Brain pericyte (primary cell): ENCODE measurements at regions not wholly inside any gene's neighbourhood (a gene's known extent, or its start where the extent isn't known, plus 50 kb on each side); places are given as distances from the start of the nearest gene placed in this dataset.
A peak's percentile ranks its signal among the peaks of the same experiment; 100 is the strongest.
"Not testable (repeated sequence)": the region's sequence is repeated elsewhere in the genome, so short reads cannot be mapped to it uniquely, and the experiment has no call there.

Experiments
- DNase-seq: peaks from one replicate; pipeline ENCODE4 v3.0.0-alpha.2; 2012; ENCODE audit warnings: low read depth, low spot score

- DNase-seq = no peak
Observed at GRCh38 chr2:234802071-234802844, 149.6 kb upstream of the SH3BP4 start.

DNA sequence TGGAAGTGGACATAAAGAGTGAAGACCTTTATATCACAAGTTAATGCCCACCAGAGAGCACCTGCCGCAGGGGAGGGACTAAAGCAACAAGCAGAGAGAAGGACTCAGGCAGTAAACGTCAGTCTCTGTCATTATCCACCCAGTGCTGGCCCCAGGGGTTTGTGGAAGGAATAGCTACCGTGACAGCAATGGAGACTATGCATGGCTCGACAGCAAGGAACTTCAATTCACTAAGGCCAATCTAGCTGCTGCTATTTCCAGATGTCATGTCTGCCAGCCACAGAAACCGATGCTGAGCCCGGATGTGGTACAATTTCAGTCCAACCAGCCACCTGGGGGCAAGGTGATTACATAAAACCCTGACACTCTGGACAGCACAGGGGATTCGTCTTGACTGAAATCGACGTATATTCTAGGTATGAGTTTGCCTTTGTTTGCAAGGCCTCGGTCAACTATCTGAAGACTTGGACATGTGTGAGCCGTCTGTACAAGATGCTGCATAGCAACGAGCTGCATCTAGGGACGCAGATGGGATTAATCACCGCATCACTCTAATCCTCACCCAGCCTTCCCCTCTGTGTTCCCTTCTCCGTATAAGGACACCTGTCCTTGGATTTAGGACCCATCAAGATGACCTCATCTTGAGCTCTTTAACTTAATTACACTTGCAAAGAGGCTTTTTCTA lies 154.1 kb upstream of the SH3BP4 start:
- DNase-seq = no peak

- no peak for DNase-seq
Observed at GRCh38 chr2:234796045-234796591, 155.7 kb upstream of the SH3BP4 start.

GRCh38 chr2:234795272-234795920 lies 156.4 kb upstream of the SH3BP4 start:
- no peak for DNase-seq

GRCh38 chr2:234794866-234795265 lies 157.0 kb upstream of the SH3BP4 start:
- DNase-seq = no peak

GRCh38 chr2:234793212-234793785 lies 158.5 kb upstream of the SH3BP4 start:
- DNase-seq = no peak

DNA sequence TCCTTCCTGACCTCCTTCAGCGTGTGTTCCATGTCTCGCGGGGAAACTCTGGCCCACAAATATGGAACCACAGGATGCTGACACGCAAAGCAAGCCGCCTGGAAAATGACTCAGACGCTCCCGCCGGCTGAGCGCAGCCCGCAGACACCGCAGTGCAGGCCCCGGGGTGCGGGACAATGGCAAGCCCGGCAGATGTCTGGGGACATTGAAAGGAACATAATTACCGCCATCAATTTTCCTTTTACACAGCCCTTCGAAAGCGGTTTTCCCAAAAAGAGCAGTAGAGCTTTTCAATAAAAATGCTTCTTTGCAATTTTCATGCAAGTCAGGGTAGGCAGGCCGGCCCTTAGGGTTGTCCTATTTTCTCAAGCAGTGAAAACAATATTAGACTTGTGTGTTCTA lies 159.2 kb upstream of the SH3BP4 start:
- DNase-seq = no peak

- DNase-seq = not testable (repeated sequence)
Observed at GRCh38 chr2:234792096-234792495, 159.7 kb upstream of the SH3BP4 start.

GRCh38 chr2:234790380-234790779 lies 161.4 kb upstream of the SH3BP4 start:
- no peak for DNase-seq

- DNase-seq = no peak
Observed at GRCh38 chr2:234789556-234790325, 162.1 kb upstream of the SH3BP4 start.

DNA sequence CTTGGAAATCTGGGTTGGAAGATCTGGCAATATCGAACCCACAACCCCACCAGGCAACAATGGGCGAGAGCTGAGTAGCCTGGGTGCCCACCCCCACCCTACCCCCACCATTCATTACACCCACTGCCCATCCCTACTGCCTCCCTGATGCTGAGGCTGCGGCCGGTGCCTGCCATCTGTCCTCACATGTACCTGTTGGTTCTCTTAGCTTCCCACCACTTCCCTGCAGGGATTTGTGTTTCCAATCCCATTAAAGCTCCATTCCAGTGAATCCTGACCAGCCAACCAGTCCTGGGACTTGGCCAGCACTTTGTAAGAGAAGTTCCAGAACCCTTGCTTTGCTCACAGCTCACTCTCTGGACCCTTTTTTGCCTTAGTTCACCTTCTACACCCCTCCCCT lies 163.0 kb upstream of the SH3BP4 start:
- no peak for DNase-seq

DNA sequence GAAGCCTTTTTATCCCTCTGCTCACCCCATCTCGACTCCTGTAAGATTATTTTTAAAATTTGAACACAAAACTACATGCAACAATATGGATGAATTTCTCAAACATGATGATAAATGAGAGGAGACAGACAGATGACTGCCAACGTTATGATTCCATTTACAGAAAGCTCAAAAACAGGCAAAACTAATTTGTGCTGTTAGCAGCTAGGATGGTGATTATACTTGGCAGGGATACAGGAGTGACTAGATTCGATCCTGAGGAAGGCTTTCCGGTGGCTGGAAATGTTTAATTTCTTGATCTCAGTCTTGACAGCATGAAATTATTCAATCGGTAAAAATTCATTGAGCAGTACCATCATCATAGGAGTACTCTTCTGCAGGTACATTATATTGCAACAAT lies 163.4 kb upstream of the SH3BP4 start:
- no peak for DNase-seq

- DNase-seq = no peak
Observed at GRCh38 chr2:234787114-234787513, 164.7 kb upstream of the SH3BP4 start.

DNA sequence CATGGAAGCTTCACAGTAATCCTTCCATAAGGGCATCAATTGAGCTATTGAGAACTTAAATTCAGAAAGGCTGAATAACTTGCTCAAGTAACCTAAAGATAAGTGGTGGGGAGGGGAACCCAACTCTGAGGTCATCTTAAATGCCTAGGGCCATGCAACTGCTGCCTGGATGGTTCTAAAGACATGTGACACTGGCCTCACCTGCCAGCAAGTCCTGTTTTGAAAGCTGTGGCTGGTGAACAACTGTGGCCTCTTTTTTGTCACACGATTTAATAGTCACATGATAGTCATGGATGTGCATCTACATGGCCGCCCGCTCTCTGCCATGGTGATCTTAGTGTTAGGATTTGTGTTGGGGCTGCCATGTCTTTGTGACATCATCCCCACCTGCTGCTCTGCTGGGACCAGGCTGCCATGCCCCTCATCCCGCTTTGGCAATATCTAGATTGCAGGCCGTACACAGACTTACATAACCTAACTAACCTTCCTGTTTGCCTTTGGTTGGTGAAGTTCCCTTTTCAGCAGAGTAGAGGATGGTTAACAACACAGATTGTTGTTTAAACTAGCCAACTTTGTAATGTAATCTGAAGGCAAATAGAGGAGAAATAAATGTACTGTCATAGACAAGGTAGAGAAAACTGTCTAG lies 177.9 kb upstream of the SH3BP4 start:
- no peak for DNase-seq

DNA sequence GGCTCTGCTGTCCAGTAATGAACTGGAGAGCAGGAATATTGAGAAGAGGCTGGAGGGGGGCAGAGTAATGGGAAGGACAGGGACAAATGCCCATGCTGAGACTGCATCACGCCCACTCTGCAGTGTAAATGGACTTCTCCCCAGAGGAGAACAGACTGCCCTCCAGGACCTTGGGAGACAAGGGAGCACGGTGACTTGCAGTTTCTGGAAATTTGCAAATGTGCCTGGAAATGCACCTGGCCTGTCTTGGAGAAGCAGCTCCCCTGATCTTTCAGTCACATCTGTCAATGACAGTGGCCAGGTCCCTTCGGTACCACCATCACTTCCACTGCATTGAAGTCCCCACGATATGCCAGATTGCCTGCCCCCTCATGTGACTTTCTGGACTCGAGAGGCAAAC lies 178.7 kb upstream of the SH3BP4 start:
- no peak for DNase-seq

DNA sequence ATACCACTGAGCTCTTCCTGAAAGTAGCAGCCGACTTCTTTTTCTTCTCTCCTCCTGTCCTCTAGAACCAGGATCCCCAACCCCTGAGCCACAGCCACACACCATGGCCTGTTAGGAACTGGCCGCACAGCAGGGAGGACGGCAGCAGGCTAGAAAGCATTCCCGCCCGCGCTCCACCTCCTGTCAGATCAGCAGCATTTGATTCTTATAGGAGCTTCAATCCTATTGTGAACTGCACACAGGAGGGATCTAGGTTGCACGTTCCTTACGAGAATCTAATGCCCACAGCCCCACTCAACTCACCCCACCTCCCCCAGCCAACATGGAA lies 179.1 kb upstream of the SH3BP4 start:
- DNase-seq = no peak

GRCh38 chr2:234771980-234772732 lies 179.7 kb upstream of the SH3BP4 start:
- no peak for DNase-seq

- DNase-seq = no peak
Observed at GRCh38 chr2:234771176-234771575, 180.6 kb upstream of the SH3BP4 start.

DNA sequence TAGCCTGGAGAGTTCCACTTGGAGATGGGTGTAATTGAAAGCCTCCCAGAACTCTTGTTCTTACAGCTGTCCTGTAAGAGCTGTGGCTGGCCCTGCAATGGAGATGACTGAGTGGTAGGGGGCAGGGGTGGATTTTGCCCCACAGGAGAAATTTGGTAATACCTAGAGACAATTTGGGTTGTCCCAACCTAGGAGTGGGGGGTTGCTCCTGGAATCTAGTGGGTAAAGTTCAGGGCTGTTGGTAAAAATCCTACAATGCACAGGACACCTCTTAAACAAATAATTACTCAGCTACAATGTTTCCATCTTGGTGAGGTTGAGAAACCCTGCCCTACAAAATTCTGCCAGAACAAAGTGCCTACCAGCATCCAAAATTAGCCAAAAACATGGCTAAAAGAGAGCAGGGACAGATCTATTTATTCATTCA lies 181.1 kb upstream of the SH3BP4 start:
- no peak for DNase-seq

GRCh38 chr2:234770031-234770506 lies 181.7 kb upstream of the SH3BP4 start:
- DNase-seq = peak; percentile 50
